Loucy (cell line): ENCODE measurements at regions not wholly inside any gene's neighbourhood (a gene's known extent, or its start where the extent isn't known, plus 50 kb on each side); places are given as distances from the start of the nearest gene placed in this dataset.

Experiments
- H2AFZ ChIP-seq: fragments of 200-600 bp; sonication (generic); 2 replicates; pipeline ENCODE4 v1.6.0; 2016; ENCODE audit warnings: antibody characterized with exemption, mild to moderate bottlenecking, low read length, moderate library complexity
- H3F3A ChIP-seq: fragments of 200-600 bp; 2 replicates; pipeline ENCODE4 v1.6.0; 2016; ENCODE audit warnings: antibody characterized with exemption, low read depth, mild to moderate bottlenecking
- H3K27me3 ChIP-seq: fragments of 200-600 bp; sonication (generic); 2 replicates; pipeline ENCODE4 v1.6.1; 2014; ENCODE audit warnings: low read length, mild to moderate bottlenecking; ENCODE audit not compliant: insufficient read depth, poor library complexity, severe bottlenecking
- H3K36me3 ChIP-seq: fragments of 200-600 bp; sonication (generic); 2 replicates; pipeline ENCODE4 v1.6.1; 2016; ENCODE audit warnings: low read length; ENCODE audit not compliant: insufficient read depth
- H3K4me1 ChIP-seq: fragments of 200-600 bp; sonication (generic); 2 replicates; pipeline ENCODE4 v1.5.1; 2014; ENCODE audit warnings: low read length, mild to moderate bottlenecking; ENCODE audit not compliant: insufficient read depth, poor library complexity, severe bottlenecking
- H3K4me2 ChIP-seq: fragments of 200-600 bp; sonication (generic); 2 replicates; pipeline ENCODE4 v1.6.0; 2014; ENCODE audit warnings: antibody characterized with exemption, low read length, low read depth, mild to moderate bottlenecking; ENCODE audit not compliant: poor library complexity, severe bottlenecking
- H3K4me3 ChIP-seq: fragments of 200-600 bp; sonication (generic); 2 replicates; pipeline ENCODE4 v1.5.1; 2014; ENCODE audit warnings: low read length, mild to moderate bottlenecking, mixed read lengths; ENCODE audit not compliant: poor library complexity, severe bottlenecking
- H3K79me2 ChIP-seq: fragments of 200-600 bp; sonication (generic); 2 replicates; pipeline ENCODE4 v1.6.1; 2014; ENCODE audit warnings: low read length; ENCODE audit not compliant: insufficient read depth
- H3K9ac ChIP-seq: fragments of 200-600 bp; sonication (generic); 2 replicates; pipeline ENCODE4 v1.6.0; 2014; ENCODE audit warnings: mild to moderate bottlenecking, low read depth, low read length, moderate library complexity; ENCODE audit not compliant: poor library complexity, severe bottlenecking
- H3K9me2 ChIP-seq: fragments of 200-600 bp; sonication (generic); replicated peaks from 2 replicates; pipeline ENCODE4 v1.6.1; 2016; ENCODE audit warnings: low read depth, low read length, mixed read lengths
- H3K9me3 ChIP-seq: fragments of 200-600 bp; sonication (generic); 2 replicates; pipeline ENCODE4 v1.6.1; 2014; ENCODE audit warnings: mild to moderate bottlenecking, antibody characterized with exemption, low read length, low read depth; ENCODE audit not compliant: insufficient read depth
- H4K20me1 ChIP-seq: fragments of 200-600 bp; sonication (generic); 2 replicates; pipeline ENCODE4 v1.6.0; 2014; ENCODE audit warnings: antibody characterized with exemption, low read length, mild to moderate bottlenecking; ENCODE audit not compliant: insufficient read depth, poor library complexity, severe bottlenecking
- CTCF ChIP-seq: fragments of 200-600 bp; sonication (generic); conservative IDR thresholded peaks from 2 replicates; pipeline ENCODE4 v1.5.1; 2014; ENCODE audit warnings: mild to moderate bottlenecking, antibody characterized with exemption, low read length
- EZH2phosphoT487 ChIP-seq: fragments of 200-600 bp; IDR thresholded peaks from 2 replicates; pipeline ENCODE4 v1.6.1; 2018; ENCODE audit warnings: antibody characterized with exemption, mild to moderate bottlenecking, moderate library complexity, borderline replicate concordance

- H2AFZ ChIP-seq: no peak overlapping the region
- no peak overlapping the region for H3K4me3 ChIP-seq
- no peaks in the 10 kb centered on the region for H3K9me2 ChIP-seq
- H3K79me2 ChIP-seq: no peaks in the 10 kb centered on the region
- no peaks in the 10 kb centered on the region for H3K9me3 ChIP-seq
- H3F3A ChIP-seq: no peaks in the 10 kb centered on the region
- no peaks in the 10 kb centered on the region for H3K36me3 ChIP-seq
- no peak for TF ChIP-seq EZH2phosphoT487
- TF ChIP-seq CTCF: no peak
- no peaks in the 10 kb centered on the region for H4K20me1 ChIP-seq
- no peaks in the 10 kb centered on the region for H3K27me3 ChIP-seq
- H3K9ac ChIP-seq: no peak overlapping the region
- no peaks in the 10 kb centered on the region for H3K4me1 ChIP-seq
- H3K4me2 ChIP-seq: no peak overlapping the region
Measured at GRCh38 chr5:105754056-105754455, 1916.7 kb downstream of the EFNA5 start.

- Histone ChIP-seq H3K4me3 (no peak overlapping the region), H3K9me2 (no peaks in the 10 kb centered on the region), H3K27me3 (no peaks in the 10 kb centered on the region), H2AFZ (no peak overlapping the region), H3K4me2 (no peak overlapping the region), H3K9me3 (no peaks in the 10 kb centered on the region), H3K9ac (no peak overlapping the region), H4K20me1 (no peaks in the 10 kb centered on the region), H3K79me2 (no peaks in the 10 kb centered on the region), H3F3A (no peaks in the 10 kb centered on the region), H3K36me3 (no peaks in the 10 kb centered on the region), H3K4me1 (no peaks in the 10 kb centered on the region)
- TF ChIP-seq EZH2phosphoT487 (no peak), CTCF (no peak)
Measured at GRCh38 chr5:105752801-105753200, 1917.9 kb downstream of the EFNA5 start.

GRCh38 chr5:105751908-105752307 lies 1918.8 kb downstream of the EFNA5 start:
- Histone ChIP-seq H3K4me2 (no peak overlapping the region), H3F3A (no peaks in the 10 kb centered on the region), H3K4me1 (no peaks in the 10 kb centered on the region), H3K36me3 (no peaks in the 10 kb centered on the region), H3K27me3 (no peaks in the 10 kb centered on the region), H2AFZ (no peak overlapping the region), H3K9ac (no peak overlapping the region), H4K20me1 (no peaks in the 10 kb centered on the region), H3K4me3 (no peak overlapping the region), H3K79me2 (no peaks in the 10 kb centered on the region), H3K9me2 (no peaks in the 10 kb centered on the region), H3K9me3 (no peaks in the 10 kb centered on the region)
- no peak for TF ChIP-seq EZH2phosphoT487
- no peak for TF ChIP-seq CTCF
